OCI-LY1 (cell line): ENCODE measurements at regions not wholly inside any gene's neighbourhood (a gene's known extent, or its start where the extent isn't known, plus 50 kb on each side); places are given as distances from the start of the nearest gene placed in this dataset.

Experiments
- EZH2 ChIP-seq: fragments of 200-600 bp; sonication (generic), shearing (Covaris generic); IDR thresholded peaks from 2 replicates; pipeline ENCODE4 v1.8.0; 2017; ENCODE audit warnings: borderline replicate concordance, mixed run types, mild to moderate bottlenecking, antibody characterized with exemption, low read length, moderate library complexity, mixed read lengths
- TF ChIP-seq, protein P1 (sequence below): fragments of 200-600 bp; sonication (generic), shearing (Covaris generic); IDR thresholded peaks from 2 replicates; pipeline ENCODE4 v1.5.1; 2017; ENCODE audit warnings: mild to moderate bottlenecking, antibody characterized with exemption, low read length, moderate library complexity, mixed read lengths

DNA sequence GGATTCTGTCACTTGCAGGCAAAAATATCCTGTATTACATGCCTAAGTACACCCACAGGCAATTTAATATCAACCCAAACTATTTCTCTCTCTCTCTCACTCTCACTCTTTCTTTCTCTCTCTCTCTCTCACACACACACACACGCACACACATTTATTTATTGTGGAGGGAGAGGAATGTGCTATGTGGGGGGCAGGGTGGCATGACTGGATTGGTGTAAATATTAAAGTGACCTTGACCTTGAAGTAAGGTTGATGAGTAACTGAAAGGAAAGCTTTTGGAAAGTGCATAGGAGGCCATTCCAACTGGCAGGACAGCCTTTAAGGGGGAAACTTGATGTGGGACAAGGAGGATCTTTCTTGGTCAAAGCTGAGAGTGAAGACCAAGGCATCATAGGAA is 589.7 kb upstream of the KIRREL3 start:
- TF ChIP-seq, protein P1, sequence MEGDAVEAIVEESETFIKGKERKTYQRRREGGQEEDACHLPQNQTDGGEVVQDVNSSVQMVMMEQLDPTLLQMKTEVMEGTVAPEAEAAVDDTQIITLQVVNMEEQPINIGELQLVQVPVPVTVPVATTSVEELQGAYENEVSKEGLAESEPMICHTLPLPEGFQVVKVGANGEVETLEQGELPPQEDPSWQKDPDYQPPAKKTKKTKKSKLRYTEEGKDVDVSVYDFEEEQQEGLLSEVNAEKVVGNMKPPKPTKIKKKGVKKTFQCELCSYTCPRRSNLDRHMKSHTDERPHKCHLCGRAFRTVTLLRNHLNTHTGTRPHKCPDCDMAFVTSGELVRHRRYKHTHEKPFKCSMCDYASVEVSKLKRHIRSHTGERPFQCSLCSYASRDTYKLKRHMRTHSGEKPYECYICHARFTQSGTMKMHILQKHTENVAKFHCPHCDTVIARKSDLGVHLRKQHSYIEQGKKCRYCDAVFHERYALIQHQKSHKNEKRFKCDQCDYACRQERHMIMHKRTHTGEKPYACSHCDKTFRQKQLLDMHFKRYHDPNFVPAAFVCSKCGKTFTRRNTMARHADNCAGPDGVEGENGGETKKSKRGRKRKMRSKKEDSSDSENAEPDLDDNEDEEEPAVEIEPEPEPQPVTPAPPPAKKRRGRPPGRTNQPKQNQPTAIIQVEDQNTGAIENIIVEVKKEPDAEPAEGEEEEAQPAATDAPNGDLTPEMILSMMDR, result no peak
- no peak for TF ChIP-seq EZH2
